DND-41 (cell line): ENCODE measurements at regions not wholly inside any gene's neighbourhood (a gene's known extent, or its start where the extent isn't known, plus 50 kb on each side); places are given as distances from the start of the nearest gene placed in this dataset.

Source experiments
- CTCF ChIP-seq: IDR thresholded peaks from 2 replicates; pipeline ENCODE4 v1.5.1; 2012; ENCODE audit warnings: borderline replicate concordance, low read length, moderate library complexity, mild to moderate bottlenecking; ENCODE audit not compliant: poor library complexity, severe bottlenecking; ENCODE audit errors: extremely low read depth
- EZH2 ChIP-seq: IDR thresholded peaks from 3 replicates; pipeline ENCODE4 v1.6.1; 2012; ENCODE audit warnings: borderline replicate concordance, low read depth, mild to moderate bottlenecking, moderate library complexity, low read length, inconsistent platforms; ENCODE audit not compliant: severe bottlenecking

GRCh38 chr1:101367630-101368029 is 130.8 kb downstream of the S1PR1 start:
- TF ChIP-seq CTCF = no peak
- no peak for TF ChIP-seq EZH2
